IMR-90 (cell line): ENCODE measurements at regions not wholly inside any gene's neighbourhood (a gene's known extent, or its start where the extent isn't known, plus 50 kb on each side); places are given as distances from the start of the nearest gene placed in this dataset.

ENCODE experiments used
- ATAC-seq: fragments of 200-7000 bp; cut with Tn5 transposase; 2 replicates; pipeline ENCODE4 v1.9.1; 2020; ENCODE audit warnings: low read depth, mild to moderate bottlenecking, moderate library complexity
- BruUV-seq: library from RNA; stranded (reverse); fragments of 400-500 nt; replicated peaks from 2 replicates; lab custom pipeline; 2021; lab: Mats Ljungman, UMichigan
- CTCF ChIA-PET: fragments of 300-600 bp; formaldehyde crosslinking; extraction: SDS; loops from one replicate; lab custom pipeline; 2021; ENCODE audit warnings: antibody characterized with exemption; lab: Yijun Ruan, JAX
- POLR2A ChIA-PET: fragments of 300-600 bp; sonication (Branson Sonifier 250); formaldehyde crosslinking; loops from one replicate; lab custom pipeline; 2022; ENCODE audit warnings: antibody characterized with exemption; ENCODE audit not compliant: unreplicated experiment; lab: Charles Lee
- DNase-seq: peaks from one replicate; pipeline ENCODE4 v3.0.0; 2013
- H2AFZ ChIP-seq: replicated peaks from 2 replicates; pipeline ENCODE3; 2013; ENCODE audit warnings: low read length, mild to moderate bottlenecking; ENCODE audit not compliant: poor library complexity
- H2AK5ac ChIP-seq: 2 replicates; pipeline ENCODE4 v1.6.1; 2013; ENCODE audit warnings: low read depth, low read length, inconsistent platforms
- H2AK9ac ChIP-seq: replicated peaks from 2 replicates; pipeline ENCODE3; 2013; ENCODE audit warnings: mild to moderate bottlenecking, low read depth, low read length, moderate library complexity; ENCODE audit not compliant: poor library complexity
- H2BK120ac ChIP-seq: 2 replicates; pipeline ENCODE4 v1.6.1; 2013; ENCODE audit warnings: low read depth, low read length, inconsistent platforms
- H2BK15ac ChIP-seq: 3 replicates; pipeline ENCODE4 v1.6.1; 2013; ENCODE audit warnings: low read depth, low read length, inconsistent platforms
- H2BK20ac ChIP-seq: 2 replicates; pipeline ENCODE4 v1.6.1; 2013; ENCODE audit warnings: low read depth, mild to moderate bottlenecking, inconsistent platforms, low read length, moderate library complexity
- H2BK5ac ChIP-seq: 2 replicates; pipeline ENCODE4 v1.6.1; 2013; ENCODE audit warnings: mild to moderate bottlenecking, low read depth, low read length, inconsistent platforms; ENCODE audit not compliant: poor library complexity, severe bottlenecking
- H3K14ac ChIP-seq: replicated peaks from 2 replicates; pipeline ENCODE4 v1.6.1; 2013; ENCODE audit warnings: low read depth, low read length, inconsistent platforms
- H3K18ac ChIP-seq: 2 replicates; pipeline ENCODE4 v1.6.1; 2013; ENCODE audit warnings: low read depth, low read length, control low read depth
- H3K23ac ChIP-seq: 2 replicates; pipeline ENCODE4 v1.6.1; 2013; ENCODE audit warnings: low read depth, low read length, inconsistent platforms
- H3K27ac ChIP-seq: 2 replicates; pipeline ENCODE4 v1.5.1; 2013; ENCODE audit warnings: mild to moderate bottlenecking, control low read depth, low read length; ENCODE audit not compliant: insufficient read depth
- H3K27me3 ChIP-seq: 2 replicates; pipeline ENCODE4 v1.6.1; 2013; ENCODE audit warnings: low read length; ENCODE audit not compliant: control insufficient read depth, insufficient read depth
- H3K36me3 ChIP-seq: 2 replicates; pipeline ENCODE4 v1.6.1; 2013; ENCODE audit warnings: low read length, mixed read lengths; ENCODE audit not compliant: control insufficient read depth, insufficient read depth
- H3K4ac ChIP-seq: 2 replicates; pipeline ENCODE4 v1.6.1; 2013; ENCODE audit warnings: low read depth, low read length, inconsistent platforms
- H3K4me1 ChIP-seq: 2 replicates; pipeline ENCODE4 v1.6.1; 2013; ENCODE audit warnings: low read length, mixed read lengths; ENCODE audit not compliant: control insufficient read depth, insufficient read depth
- H3K4me2 ChIP-seq: 2 replicates; pipeline ENCODE4 v1.6.1; 2013; ENCODE audit warnings: low read depth, mild to moderate bottlenecking, control low read depth, low read length, moderate library complexity
- H3K4me3 ChIP-seq: 2 replicates; pipeline ENCODE4 v1.5.1; 2013; ENCODE audit warnings: low read depth, mild to moderate bottlenecking, control low read depth, low read length, moderate library complexity; ENCODE audit not compliant: insufficient read depth
- H3K56ac ChIP-seq: 2 replicates; pipeline ENCODE4 v1.6.1; 2013; ENCODE audit warnings: low read length, inconsistent platforms; ENCODE audit not compliant: insufficient read depth; ENCODE audit errors: extremely low read depth
- H3K79me1 ChIP-seq, 2 experiments: 2 replicates each; pipeline ENCODE4 v1.6.1; 2013; ENCODE audit warnings: low read length in 2 of 2, inconsistent platforms in 1 of 2, low read depth in 1 of 2
- H3K9ac ChIP-seq: 2 replicates; pipeline ENCODE4 v1.6.1; 2013; ENCODE audit warnings: low read depth, low read length, control low read depth
- H3K9me1 ChIP-seq: 2 replicates; pipeline ENCODE4 v1.6.1; 2013; ENCODE audit warnings: low read length, inconsistent platforms; ENCODE audit not compliant: insufficient read depth
- H3K9me3 ChIP-seq: 2 replicates; pipeline ENCODE4 v1.6.1; 2013; ENCODE audit warnings: low read length; ENCODE audit not compliant: control insufficient read depth, insufficient read depth
- H4K20me1 ChIP-seq: 2 replicates; pipeline ENCODE4 v1.6.1; 2013; ENCODE audit warnings: low read length, inconsistent platforms; ENCODE audit not compliant: insufficient read depth
- H4K5ac ChIP-seq: 2 replicates; pipeline ENCODE4 v1.6.1; 2013; ENCODE audit warnings: mild to moderate bottlenecking, low read depth, low read length, control low read depth
- H4K8ac ChIP-seq, 2 experiments: 2 replicates each; pipeline ENCODE4 v1.6.1; 2013; ENCODE audit warnings: low read depth in 2 of 2, low read length in 2 of 2, control low read depth in 1 of 2, inconsistent platforms in 1 of 2
- H4K91ac ChIP-seq: 2 replicates; pipeline ENCODE4 v1.6.1; 2013; ENCODE audit warnings: low read depth, low read length, inconsistent platforms; ENCODE audit not compliant: insufficient read depth
- BHLHE40 ChIP-seq: fragments of 150-350 bp; IDR thresholded peaks from 2 replicates; pipeline ENCODE4 v1.6.1; 2016; ENCODE audit warnings: mild to moderate bottlenecking, low read depth, low read length
- FOS ChIP-seq: fragments of 150-350 bp; IDR thresholded peaks from 2 replicates; pipeline ENCODE4 v1.6.1; 2016; ENCODE audit warnings: low read depth, low read length
- MAFK ChIP-seq: IDR thresholded peaks from 2 replicates; pipeline ENCODE4 v1.6.1; 2012; ENCODE audit warnings: low read depth, low read length, improper control_type of control experiment
- MXI1 ChIP-seq: IDR thresholded peaks from 2 replicates; pipeline ENCODE4 v1.6.1; 2012; ENCODE audit warnings: low read depth, mild to moderate bottlenecking, low read length, moderate library complexity, borderline replicate concordance
- NFE2L2 ChIP-seq: fragments of 150-350 bp; IDR thresholded peaks from 2 replicates; pipeline ENCODE4 v1.6.1; 2016; ENCODE audit warnings: low read depth, mild to moderate bottlenecking, low read length
- POLR2A ChIP-seq: IDR thresholded peaks from 2 replicates; pipeline ENCODE4 v1.6.1; 2012; ENCODE audit warnings: mild to moderate bottlenecking, low read depth, low read length
- RAD21 ChIP-seq: IDR thresholded peaks from 2 replicates; pipeline ENCODE4 v1.6.1; 2012; ENCODE audit warnings: low read length, improper control_type of control experiment
- RCOR1 ChIP-seq: IDR thresholded peaks from 2 replicates; pipeline ENCODE4 v1.6.1; 2012; ENCODE audit warnings: mild to moderate bottlenecking, low read length, improper control_type of control experiment; ENCODE audit not compliant: insufficient replicate concordance
- RFX5 ChIP-seq: IDR thresholded peaks from 2 replicates; pipeline ENCODE4 v1.8.0; 2012; ENCODE audit warnings: low read depth, mild to moderate bottlenecking, low read length, moderate library complexity
- SMC3 ChIP-seq: fragments of 150-350 bp; IDR thresholded peaks from 2 replicates; pipeline ENCODE4 v1.6.1; 2016; ENCODE audit warnings: low read depth, mild to moderate bottlenecking, antibody characterized with exemption, low read length, moderate library complexity
- dilution Hi-C: fragments of 300-500 bp; cut with HindIII; formaldehyde crosslinking; loops from one replicate; pipeline ENCODE4 v1.14.3; 2018; ENCODE audit warnings: low sequenced_read_pairs; ENCODE audit not compliant: unreplicated experiment
- in situ Hi-C: fragments of 300-500 bp; cut with MboI; formaldehyde crosslinking; loops from 3 replicates; pipeline ENCODE4 v1.14.3; 2019; ENCODE audit warnings: low sequenced_read_pairs, inconsistent platforms, mixed read lengths
- intact Hi-C: fragments of 100-400 bp; cut with micrococcal nuclease; formaldehyde crosslinking; loops from 2 replicates; pipeline ENCODE4 v1.10.0; 2022
- TF ChIP-seq, protein P1 (sequence below): conservative IDR thresholded peaks from 2 replicates; pipeline ENCODE4 v1.5.1; 2012; ENCODE audit warnings: mild to moderate bottlenecking, low read depth, low read length, improper control_type of control experiment
- TF ChIP-seq, protein P2 (sequence below): fragments of 150-350 bp; IDR thresholded peaks from 2 replicates; pipeline ENCODE4 v1.6.1; 2017; ENCODE audit warnings: mild to moderate bottlenecking, antibody characterized with exemption, low read length, low read depth

DNA sequence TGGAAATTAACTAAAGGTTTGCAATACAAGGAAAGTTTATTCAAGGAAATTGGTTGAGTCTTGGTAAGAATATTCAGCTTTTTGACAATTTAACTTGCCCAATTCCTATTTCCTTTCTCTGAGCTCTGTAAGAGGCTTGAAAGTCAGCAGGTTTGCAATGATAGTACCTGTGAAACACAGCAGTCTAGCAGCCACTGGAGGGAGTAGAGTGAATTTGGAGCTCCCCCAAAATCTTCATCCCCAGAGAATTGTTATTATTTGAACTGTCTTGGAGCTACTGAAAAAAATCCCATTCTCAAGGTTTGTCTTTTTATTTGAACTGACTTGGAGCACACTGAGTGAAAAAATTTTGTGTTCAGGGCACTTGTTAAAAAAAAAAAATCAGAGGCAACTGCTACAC lies 654.2 kb upstream of the PKN2 start:
- H3K27ac ChIP-seq, result no peak overlapping the region
- no peak overlapping the region for H3K4ac ChIP-seq
- H2AK9ac ChIP-seq, result no peak overlapping the region
- no peak overlapping the region for H2BK120ac ChIP-seq
- H3K14ac ChIP-seq, result no peak overlapping the region
- no peaks in the 10 kb centered on the region for H3K36me3 ChIP-seq
- no peaks in the 10 kb centered on the region for H4K20me1 ChIP-seq
- H2BK20ac ChIP-seq, result no peak overlapping the region
- H3K56ac ChIP-seq, result no peak overlapping the region
- no peak overlapping the region for H4K5ac ChIP-seq
- POLR2A ChIA-PET, result no interaction called here
- H4K91ac ChIP-seq, result no peak overlapping the region
- ATAC-seq, result no peak
- H2AK5ac ChIP-seq, result no peak overlapping the region
- in situ Hi-C loops (no loop called here), intact Hi-C loops (no loop called here), dilution Hi-C loops (no loop called here)
- H3K9ac ChIP-seq, result no peak overlapping the region
- H3K4me3 ChIP-seq, result no peak overlapping the region
- H2AFZ ChIP-seq, result no peak overlapping the region
- no peak overlapping the region for H2BK5ac ChIP-seq
- H4K8ac ChIP-seq, result no peak overlapping the region
- BruUV-seq, result no TSS peak
- CTCF ChIA-PET, result no interaction called here
- no peak overlapping the region for H3K23ac ChIP-seq
- H3K27me3 ChIP-seq, result no peaks in the 10 kb centered on the region
- no peak for DNase-seq
- no peaks in the 10 kb centered on the region for H3K79me1 ChIP-seq
- H3K9me3 ChIP-seq, result no peaks in the 10 kb centered on the region
- no peak overlapping the region for H3K4me2 ChIP-seq
- H2BK15ac ChIP-seq, result no peak overlapping the region
- H3K18ac ChIP-seq, result no peak overlapping the region
- no peaks in the 10 kb centered on the region for H3K9me1 ChIP-seq
- H3K4me1 ChIP-seq, result no peaks in the 10 kb centered on the region
- TF ChIP-seq RAD21 (no peak), RCOR1 (no peak), NFE2L2 (no peak), MXI1 (no peak), BHLHE40 (no peak), FOS (no peak), MAFK (no peak), SMC3 (no peak), RFX5 (no peak), POLR2A (no peak)
- TF ChIP-seq, protein P1, sequence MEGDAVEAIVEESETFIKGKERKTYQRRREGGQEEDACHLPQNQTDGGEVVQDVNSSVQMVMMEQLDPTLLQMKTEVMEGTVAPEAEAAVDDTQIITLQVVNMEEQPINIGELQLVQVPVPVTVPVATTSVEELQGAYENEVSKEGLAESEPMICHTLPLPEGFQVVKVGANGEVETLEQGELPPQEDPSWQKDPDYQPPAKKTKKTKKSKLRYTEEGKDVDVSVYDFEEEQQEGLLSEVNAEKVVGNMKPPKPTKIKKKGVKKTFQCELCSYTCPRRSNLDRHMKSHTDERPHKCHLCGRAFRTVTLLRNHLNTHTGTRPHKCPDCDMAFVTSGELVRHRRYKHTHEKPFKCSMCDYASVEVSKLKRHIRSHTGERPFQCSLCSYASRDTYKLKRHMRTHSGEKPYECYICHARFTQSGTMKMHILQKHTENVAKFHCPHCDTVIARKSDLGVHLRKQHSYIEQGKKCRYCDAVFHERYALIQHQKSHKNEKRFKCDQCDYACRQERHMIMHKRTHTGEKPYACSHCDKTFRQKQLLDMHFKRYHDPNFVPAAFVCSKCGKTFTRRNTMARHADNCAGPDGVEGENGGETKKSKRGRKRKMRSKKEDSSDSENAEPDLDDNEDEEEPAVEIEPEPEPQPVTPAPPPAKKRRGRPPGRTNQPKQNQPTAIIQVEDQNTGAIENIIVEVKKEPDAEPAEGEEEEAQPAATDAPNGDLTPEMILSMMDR, result no peak
- TF ChIP-seq, protein P2, sequence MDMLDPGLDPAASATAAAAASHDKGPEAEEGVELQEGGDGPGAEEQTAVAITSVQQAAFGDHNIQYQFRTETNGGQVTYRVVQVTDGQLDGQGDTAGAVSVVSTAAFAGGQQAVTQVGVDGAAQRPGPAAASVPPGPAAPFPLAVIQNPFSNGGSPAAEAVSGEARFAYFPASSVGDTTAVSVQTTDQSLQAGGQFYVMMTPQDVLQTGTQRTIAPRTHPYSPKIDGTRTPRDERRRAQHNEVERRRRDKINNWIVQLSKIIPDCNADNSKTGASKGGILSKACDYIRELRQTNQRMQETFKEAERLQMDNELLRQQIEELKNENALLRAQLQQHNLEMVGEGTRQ, result no peak
